BLaER1 treated with 17β-estradiol and CSF1 and Interleukin-3, amounts not matched to agents 10 nM and 100 nM (cell line): ENCODE measurements at regions not wholly inside any gene's neighbourhood (a gene's known extent, or its start where the extent isn't known, plus 50 kb on each side); places are given as distances from the start of the nearest gene placed in this dataset.

Source experiments
- H3K27ac ChIP-seq, 11 experiments: shearing (Covaris generic); formaldehyde crosslinking; 2 replicates each; pipeline ENCODE4 v1.8.1; 2022
- H3K27me3 ChIP-seq, 11 experiments: shearing (Covaris generic); formaldehyde crosslinking; 2 replicates each; pipeline ENCODE4 v1.8.1; 2022
- H3K36me3 ChIP-seq, 11 experiments: shearing (Covaris generic); formaldehyde crosslinking; 2 replicates each; pipeline ENCODE4 v1.8.1; 2022
- H3K4me1 ChIP-seq, 10 experiments: shearing (Covaris generic); formaldehyde crosslinking; 2 replicates each; pipeline ENCODE4 v1.8.1; 2022
- H3K4me2 ChIP-seq, 11 experiments: shearing (Covaris generic); formaldehyde crosslinking; 2 replicates each; pipeline ENCODE4 v1.8.1; 2022
- H3K4me3 ChIP-seq, 10 experiments: shearing (Covaris generic); formaldehyde crosslinking; 2 replicates each; pipeline ENCODE4 v1.8.1; 2022
- H3K9ac ChIP-seq, 11 experiments: shearing (Covaris generic); formaldehyde crosslinking; 2 replicates each; pipeline ENCODE4 v1.8.1; 2022
- H3K9me3 ChIP-seq, 11 experiments: shearing (Covaris generic); formaldehyde crosslinking; replicated peaks in 1 of 11; 2 replicates each; pipeline ENCODE4 v1.8.1; 2022
- H4K20me1 ChIP-seq, 11 experiments: shearing (Covaris generic); formaldehyde crosslinking; 2 replicates each; pipeline ENCODE4 v1.8.1; 2022
- Cebpa-rat ChIP-seq, 11 experiments: shearing (Covaris generic); IDR thresholded peaks; 2 replicates each; pipeline ENCODE4 v1.8.1; 2022

GRCh38 chr10:131495224-131495623, 183.7 kb upstream of the TCERG1L start:
- no peaks in the 10 kb centered on the region; a peak in 1 of 22 replicates for H4K20me1 ChIP-seq
- no peak overlapping the region for H3K27ac ChIP-seq
- H3K9ac ChIP-seq: no peak overlapping the region
- TF ChIP-seq Cebpa-rat (IDR thresholded peaks at IDR 0.05): no peak
- H3K4me3 ChIP-seq: no peak overlapping the region
- no peak overlapping the region for H3K4me2 ChIP-seq
- H3K4me1 ChIP-seq: peaks cover 0 to 6% (median 0%) of the 10 kb centered on the region in 10 experiments; a peak in 2 of 20 replicates
- H3K27me3 ChIP-seq: no peaks in the 10 kb centered on the region
- peaks cover 0 to 5% (median 0%) of the 10 kb centered on the region in 11 experiments; a peak in 5 of 22 replicates for H3K9me3 ChIP-seq
- H3K36me3 ChIP-seq: no peaks in the 10 kb centered on the region

GRCh38 chr10:131495892-131496291, 184.4 kb upstream of the TCERG1L start:
- peaks cover 0 to 6% (median 0%) of the 10 kb centered on the region in 10 experiments; a peak in 2 of 20 replicates for H3K4me1 ChIP-seq
- no peak overlapping the region for H3K4me3 ChIP-seq
- H3K9me3 ChIP-seq: peaks cover 0 to 10% (median 6%) of the 10 kb centered on the region in 11 experiments; a peak in 9 of 22 replicates
- TF ChIP-seq Cebpa-rat (IDR thresholded peaks at IDR 0.05): no peak
- no peaks in the 10 kb centered on the region for H3K36me3 ChIP-seq
- no peak overlapping the region for H3K4me2 ChIP-seq
- H4K20me1 ChIP-seq: no peaks in the 10 kb centered on the region; a peak in 1 of 22 replicates
- no peaks in the 10 kb centered on the region for H3K27me3 ChIP-seq
- no peak overlapping the region for H3K9ac ChIP-seq
- H3K27ac ChIP-seq: no peak overlapping the region

- Histone ChIP-seq H3K4me1 (peaks cover 0 to 6% (median 0%) of the 10 kb centered on the region in 10 experiments; a peak in 2 of 20 replicates), H4K20me1 (no peaks in the 10 kb centered on the region; a peak in 1 of 22 replicates), H3K4me2 (no peak overlapping the region), H3K4me3 (no peak overlapping the region), H3K9me3 (peaks cover 0 to 15% (median 11%) of the 10 kb centered on the region in 11 experiments; a peak in 15 of 22 replicates), H3K27ac (no peak overlapping the region), H3K36me3 (no peaks in the 10 kb centered on the region), H3K9ac (no peak overlapping the region), H3K27me3 (no peaks in the 10 kb centered on the region)
- TF ChIP-seq Cebpa-rat (IDR thresholded peaks at IDR 0.05): no peak
Measured at GRCh38 chr10:131496351-131497052, 185.0 kb upstream of the TCERG1L start.

- Histone ChIP-seq H4K20me1 (no peaks in the 10 kb centered on the region), H3K9ac (no peak overlapping the region), H3K36me3 (no peaks in the 10 kb centered on the region), H3K4me2 (no peak overlapping the region), H3K27me3 (no peaks in the 10 kb centered on the region), H3K4me1 (no peaks in the 10 kb centered on the region), H3K9me3 (peaks cover 22 to 46% (median 41%) of the 10 kb centered on the region in 11 experiments), H3K27ac (no peak overlapping the region), H3K4me3 (no peak overlapping the region)
- no peak for TF ChIP-seq Cebpa-rat (IDR thresholded peaks at IDR 0.05)
Measured at GRCh38 chr10:131499566-131499965, 188.0 kb upstream of the TCERG1L start.

GRCh38 chr10:131500181-131500580, 188.7 kb upstream of the TCERG1L start:
- no peak for TF ChIP-seq Cebpa-rat (IDR thresholded peaks at IDR 0.05)
- Histone ChIP-seq H4K20me1 (no peaks in the 10 kb centered on the region), H3K4me1 (no peaks in the 10 kb centered on the region), H3K27ac (no peak overlapping the region), H3K4me2 (no peak overlapping the region), H3K4me3 (no peak overlapping the region), H3K36me3 (no peaks in the 10 kb centered on the region), H3K27me3 (no peaks in the 10 kb centered on the region), H3K9me3 (peaks cover 26 to 50% (median 46%) of the 10 kb centered on the region in 11 experiments), H3K9ac (no peak overlapping the region)

- H3K4me1 ChIP-seq: no peaks in the 10 kb centered on the region
- no peaks in the 10 kb centered on the region for H3K36me3 ChIP-seq
- no peak overlapping the region for H3K27ac ChIP-seq
- no peak overlapping the region for H3K4me3 ChIP-seq
- no peaks in the 10 kb centered on the region for H3K27me3 ChIP-seq
- H3K4me2 ChIP-seq: no peak overlapping the region
- no peaks in the 10 kb centered on the region for H4K20me1 ChIP-seq
- H3K9me3 ChIP-seq: peaks cover 26 to 50% (median 46%) of the 10 kb centered on the region in 11 experiments
- TF ChIP-seq Cebpa-rat (IDR thresholded peaks at IDR 0.05): no peak
- H3K9ac ChIP-seq: no peak overlapping the region
Measured at GRCh38 chr10:131500892-131501291, 189.4 kb upstream of the TCERG1L start.

GRCh38 chr10:131503992-131504391, 192.5 kb upstream of the TCERG1L start:
- H3K27me3 ChIP-seq: no peaks in the 10 kb centered on the region
- H3K36me3 ChIP-seq: no peaks in the 10 kb centered on the region
- no peak overlapping the region for H3K9ac ChIP-seq
- H4K20me1 ChIP-seq: no peaks in the 10 kb centered on the region
- H3K4me1 ChIP-seq: no peaks in the 10 kb centered on the region
- H3K4me3 ChIP-seq: no peak overlapping the region
- no peak overlapping the region for H3K4me2 ChIP-seq
- peaks cover 26 to 54% (median 46%) of the 10 kb centered on the region in 11 experiments for H3K9me3 ChIP-seq
- H3K27ac ChIP-seq: no peak overlapping the region
- no peak for TF ChIP-seq Cebpa-rat (IDR thresholded peaks at IDR 0.05)

GRCh38 chr10:131511391-131511790, 199.9 kb upstream of the TCERG1L start:
- Histone ChIP-seq H3K9me3 (peaks cover 18 to 33% (median 24%) of the 10 kb centered on the region in 11 experiments), H3K4me2 (no peak overlapping the region), H3K36me3 (no peaks in the 10 kb centered on the region), H3K27ac (no peak overlapping the region), H3K4me1 (peaks cover 0 to 17% (median 14%) of the 10 kb centered on the region in 10 experiments; a peak in 19 of 20 replicates), H3K27me3 (peaks cover 0 to 27% (median 0%) of the 10 kb centered on the region in 11 experiments; a peak in 6 of 22 replicates), H4K20me1 (peaks cover 0 to 22% (median 0%) of the 10 kb centered on the region in 11 experiments; a peak in 5 of 22 replicates), H3K9ac (no peak overlapping the region), H3K4me3 (no peak overlapping the region)
- no peak for TF ChIP-seq Cebpa-rat (IDR thresholded peaks at IDR 0.05)

- Histone ChIP-seq H3K36me3 (no peaks in the 10 kb centered on the region), H3K9me3 (peaks cover 18 to 33% (median 24%) of the 10 kb centered on the region in 11 experiments), H3K4me3 (no peak overlapping the region), H3K4me1 (peaks cover 0 to 22% (median 15%) of the 10 kb centered on the region in 10 experiments; a peak in 19 of 20 replicates), H3K9ac (no peak overlapping the region), H3K4me2 (no peak overlapping the region), H3K27ac (no peak overlapping the region), H3K27me3 (peaks cover 0 to 40% (median 0%) of the 10 kb centered on the region in 11 experiments; a peak in 6 of 22 replicates), H4K20me1 (peaks cover 0 to 22% (median 0%) of the 10 kb centered on the region in 11 experiments; a peak in 5 of 22 replicates)
- no peak for TF ChIP-seq Cebpa-rat (IDR thresholded peaks at IDR 0.05)
Measured at GRCh38 chr10:131512852-131513251, 201.3 kb upstream of the TCERG1L start.
